T-helper 2 cell treated with Interferon-gamma antibody and Interleukin-4, amounts not matched to agents 5 μg/mL and 100 μg/mL, for 36 hours (primary cell): ENCODE measurements at regions not wholly inside any gene's neighbourhood (a gene's known extent, or its start where the extent isn't known, plus 50 kb on each side); places are given as distances from the start of the nearest gene placed in this dataset.
"Not testable (repeated sequence)": the region's sequence is repeated elsewhere in the genome, so short reads cannot be mapped to it uniquely, and the experiment has no call there.

Experiments
- DNase-seq: peaks from one replicate; pipeline ENCODE4 v3.0.0; 2021; ENCODE audit warnings: low spot score
- H3K27ac Mint-ChIP-seq: one replicate; pipeline ENCODE4 v1.8.0; 2021; ENCODE audit warnings: mild to moderate bottlenecking, mixed read lengths
- H3K27me3 Mint-ChIP-seq: one replicate; pipeline ENCODE4 v1.8.0; 2021; ENCODE audit warnings: low read depth, mixed read lengths
- H3K36me3 Mint-ChIP-seq: one replicate; pipeline ENCODE4 v1.8.0; 2021; ENCODE audit warnings: low read depth, mixed read lengths
- H3K4me1 Mint-ChIP-seq: one replicate; pipeline ENCODE4 v1.8.0; 2021; ENCODE audit warnings: low read depth, mixed read lengths
- H3K4me3 Mint-ChIP-seq: one replicate; pipeline ENCODE4 v1.8.0; 2022; ENCODE audit warnings: mild to moderate bottlenecking, moderate library complexity, mixed read lengths
- H3K9me3 Mint-ChIP-seq: one replicate; pipeline ENCODE4 v1.8.0; 2021; ENCODE audit warnings: mixed read lengths

DNA sequence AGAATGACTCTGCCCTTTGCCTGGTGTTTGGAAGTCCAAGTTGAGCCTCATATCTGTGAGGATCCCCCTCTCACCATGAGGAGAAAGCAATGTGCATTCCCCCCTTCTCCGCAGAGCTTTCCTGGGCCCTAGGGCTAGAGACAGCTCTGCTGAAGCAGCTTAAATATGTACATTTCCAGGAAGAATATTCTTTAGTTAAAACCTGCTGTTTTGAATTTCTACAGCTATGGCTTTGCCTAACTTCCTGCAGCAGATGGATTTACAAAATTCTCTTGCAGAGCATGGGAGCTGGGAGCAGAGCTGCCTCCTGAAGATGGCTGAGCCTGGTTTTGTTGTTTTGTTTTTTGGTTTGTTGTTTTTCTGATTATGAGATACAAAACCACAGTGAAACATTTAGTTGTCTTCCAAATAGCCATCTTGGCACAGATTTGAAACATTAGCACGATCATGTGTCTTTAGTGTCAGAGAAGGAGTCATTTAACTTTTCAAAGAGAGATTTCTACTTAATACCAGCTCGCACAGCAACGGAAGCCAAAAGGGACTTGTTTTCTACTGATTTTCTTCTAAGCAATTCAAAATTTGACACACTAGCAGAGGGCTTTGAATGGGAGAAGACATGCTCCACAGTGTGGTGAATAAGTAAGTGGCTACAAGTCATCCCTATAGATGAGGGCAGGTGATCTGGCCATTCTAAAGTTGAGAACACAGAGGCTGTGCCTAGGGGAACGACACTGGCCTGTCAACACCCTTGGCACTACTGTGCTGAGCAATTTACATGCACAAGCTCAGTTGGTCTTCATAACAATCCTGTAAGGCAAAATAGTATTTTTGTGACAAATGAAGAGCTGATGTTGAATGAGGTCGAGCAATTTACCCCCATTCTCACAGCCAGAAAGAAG, 222.6 kb downstream of the MREG start:
- H3K27me3 Mint-ChIP-seq = no peaks in the 10 kb centered on the region

DNA sequence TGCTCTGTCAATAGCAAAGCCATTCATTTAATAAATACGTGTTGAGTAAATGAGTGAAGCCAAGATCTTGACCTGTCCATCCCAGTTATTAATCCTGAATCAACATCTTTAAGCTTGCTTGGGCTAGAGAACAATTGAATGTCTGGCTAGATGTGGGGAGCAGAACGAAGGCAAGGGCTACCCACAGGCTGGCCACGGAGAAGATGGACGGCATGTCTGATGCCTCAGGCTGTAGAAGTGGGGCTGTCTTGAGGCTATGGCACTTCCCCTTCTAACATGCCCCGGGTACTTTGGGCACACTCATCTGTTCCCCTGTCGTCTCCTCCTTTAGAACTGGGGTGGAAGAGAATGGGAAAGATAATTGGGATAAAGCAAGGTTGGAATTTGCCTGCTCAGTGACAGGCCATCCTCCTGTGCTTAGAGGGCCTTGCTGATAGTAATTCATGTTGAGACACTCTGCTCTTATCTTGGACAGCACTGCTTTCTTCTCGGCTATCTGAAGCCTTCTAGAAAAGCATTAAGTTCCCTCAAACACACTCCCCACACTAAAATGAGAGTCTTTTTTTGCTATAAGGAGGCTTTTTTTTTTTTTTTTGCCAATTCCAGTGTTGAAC, 225.7 kb downstream of the MREG start:
- H3K27ac Mint-ChIP-seq = no peak overlapping the region
- no peak for DNase-seq
- H3K4me1 Mint-ChIP-seq = no peaks in the 10 kb centered on the region
- H3K9me3 Mint-ChIP-seq = no peaks in the 10 kb centered on the region
- H3K36me3 Mint-ChIP-seq = no peaks in the 10 kb centered on the region
- H3K4me3 Mint-ChIP-seq = no peak overlapping the region
- no peaks in the 10 kb centered on the region for H3K27me3 Mint-ChIP-seq

More for the DNA sequence above, 222.6 kb downstream of the MREG start:
- no peak for DNase-seq
- H3K27ac Mint-ChIP-seq = no peak overlapping the region
- H3K9me3 Mint-ChIP-seq = no peaks in the 10 kb centered on the region
- H3K36me3 Mint-ChIP-seq = no peaks in the 10 kb centered on the region
- peaks cover 5% of the 10 kb centered on the region for H3K4me1 Mint-ChIP-seq
- H3K4me3 Mint-ChIP-seq = no peak overlapping the region

DNA sequence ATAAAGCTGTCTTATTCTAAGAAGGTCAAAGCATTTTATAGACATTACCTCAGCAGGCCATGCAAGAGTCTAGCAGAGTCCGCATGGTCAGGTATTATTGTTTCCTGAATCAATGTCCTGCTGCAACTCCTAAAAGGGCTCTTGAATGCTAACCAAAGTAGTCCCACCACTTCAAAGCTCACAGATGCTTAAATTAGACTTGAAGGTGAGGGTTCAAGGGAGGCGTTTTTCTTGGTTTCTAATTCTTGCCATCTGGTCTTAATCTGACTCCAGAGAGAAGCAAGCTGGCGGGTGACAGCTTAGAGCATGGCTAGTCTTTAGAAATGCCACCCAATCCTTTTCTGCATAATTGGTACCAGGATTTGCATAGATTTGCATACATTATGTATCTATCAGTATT, 226.3 kb downstream of the MREG start:
- Mint-ChIP-seq H3K9me3 (no peaks in the 10 kb centered on the region), H3K27me3 (no peaks in the 10 kb centered on the region), H3K36me3 (no peaks in the 10 kb centered on the region), H3K4me1 (no peaks in the 10 kb centered on the region), H3K27ac (no peak overlapping the region), H3K4me3 (no peak overlapping the region)
- DNase-seq = no peak

- Mint-ChIP-seq H3K4me1 (no peaks in the 10 kb centered on the region), H3K4me3 (no peak overlapping the region), H3K36me3 (no peaks in the 10 kb centered on the region), H3K27ac (no peak overlapping the region), H3K27me3 (no peaks in the 10 kb centered on the region), H3K9me3 (no peaks in the 10 kb centered on the region)
- no peak for DNase-seq
These were observed 229.0 kb downstream of the MREG start for GRCh38 chr2:215784371-215784783.

GRCh38 chr2:215783640-215784039, 229.7 kb downstream of the MREG start:
- H3K4me1 Mint-ChIP-seq, H3K36me3 Mint-ChIP-seq, DNase-seq, H3K9me3 Mint-ChIP-seq, H3K27ac Mint-ChIP-seq, H3K27me3 Mint-ChIP-seq, H3K4me3 Mint-ChIP-seq: not testable (repeated sequence)

GRCh38 chr2:215782965-215783364, 230.4 kb downstream of the MREG start:
- H3K4me3 Mint-ChIP-seq = no peak overlapping the region
- H3K4me1 Mint-ChIP-seq = no peaks in the 10 kb centered on the region
- no peak overlapping the region for H3K27ac Mint-ChIP-seq
- no peaks in the 10 kb centered on the region for H3K27me3 Mint-ChIP-seq
- DNase-seq = no peak
- no peaks in the 10 kb centered on the region for H3K9me3 Mint-ChIP-seq
- H3K36me3 Mint-ChIP-seq = no peaks in the 10 kb centered on the region

DNA sequence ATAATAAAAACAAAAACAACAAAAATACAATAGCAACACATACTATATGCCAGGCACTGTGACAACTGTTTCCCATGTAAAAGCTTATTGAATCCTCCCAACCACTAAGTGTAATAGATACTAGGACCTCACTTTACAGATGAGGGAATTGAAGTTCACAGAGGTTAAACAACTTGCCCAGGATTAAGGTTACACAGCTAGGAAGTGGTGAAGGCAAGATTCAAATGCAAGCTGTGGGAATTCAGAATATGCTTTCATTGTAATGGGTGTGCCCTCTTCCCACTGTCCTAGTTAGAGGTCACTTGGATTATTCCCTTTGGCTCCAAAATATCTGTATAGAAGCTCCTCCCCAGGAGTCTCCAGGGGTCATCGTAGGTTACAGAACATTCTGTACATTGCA, 231.1 kb downstream of the MREG start:
- DNase-seq = no peak
- H3K27me3 Mint-ChIP-seq = no peaks in the 10 kb centered on the region
- H3K36me3 Mint-ChIP-seq = no peaks in the 10 kb centered on the region
- no peaks in the 10 kb centered on the region for H3K9me3 Mint-ChIP-seq
- H3K27ac Mint-ChIP-seq = no peak overlapping the region
- H3K4me3 Mint-ChIP-seq = no peak overlapping the region
- no peaks in the 10 kb centered on the region for H3K4me1 Mint-ChIP-seq

- H3K9me3 Mint-ChIP-seq = no peaks in the 10 kb centered on the region
- H3K27me3 Mint-ChIP-seq = no peaks in the 10 kb centered on the region
- no peak overlapping the region for H3K27ac Mint-ChIP-seq
- no peaks in the 10 kb centered on the region for H3K4me1 Mint-ChIP-seq
- H3K36me3 Mint-ChIP-seq = no peaks in the 10 kb centered on the region
- H3K4me3 Mint-ChIP-seq = no peak overlapping the region
- DNase-seq = no peak
These were observed 232.3 kb downstream of the MREG start for GRCh38 chr2:215780907-215781685.

GRCh38 chr2:215780313-215780712, 233.0 kb downstream of the MREG start:
- Mint-ChIP-seq H3K9me3 (no peaks in the 10 kb centered on the region), H3K36me3 (no peaks in the 10 kb centered on the region), H3K27me3 (no peaks in the 10 kb centered on the region), H3K4me3 (no peak overlapping the region), H3K4me1 (no peaks in the 10 kb centered on the region), H3K27ac (no peak overlapping the region)
- no peak for DNase-seq

DNA sequence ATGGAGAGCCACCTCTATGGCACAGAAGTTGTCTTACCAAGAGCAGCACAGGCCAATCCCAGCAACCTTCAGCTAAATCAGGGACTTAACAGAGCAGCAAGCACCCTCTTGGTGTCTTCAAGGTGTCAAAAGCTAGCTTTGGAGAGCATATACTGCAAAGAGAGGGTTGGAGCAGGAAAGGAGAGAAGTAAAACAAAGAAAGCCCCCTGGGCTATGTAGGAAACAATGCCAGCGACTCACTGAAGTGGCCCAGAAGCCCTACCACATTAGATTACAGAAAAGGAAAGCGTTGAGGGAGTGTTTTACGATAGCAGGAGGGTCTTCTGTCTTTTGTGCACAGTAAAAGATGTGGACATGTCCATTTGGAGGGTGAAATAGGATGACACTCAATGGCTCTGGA, 233.4 kb downstream of the MREG start:
- no peak overlapping the region for H3K4me3 Mint-ChIP-seq
- no peaks in the 10 kb centered on the region for H3K4me1 Mint-ChIP-seq
- H3K9me3 Mint-ChIP-seq = no peaks in the 10 kb centered on the region
- H3K27ac Mint-ChIP-seq = no peak overlapping the region
- H3K27me3 Mint-ChIP-seq = no peaks in the 10 kb centered on the region
- DNase-seq = no peak
- no peaks in the 10 kb centered on the region for H3K36me3 Mint-ChIP-seq

DNA sequence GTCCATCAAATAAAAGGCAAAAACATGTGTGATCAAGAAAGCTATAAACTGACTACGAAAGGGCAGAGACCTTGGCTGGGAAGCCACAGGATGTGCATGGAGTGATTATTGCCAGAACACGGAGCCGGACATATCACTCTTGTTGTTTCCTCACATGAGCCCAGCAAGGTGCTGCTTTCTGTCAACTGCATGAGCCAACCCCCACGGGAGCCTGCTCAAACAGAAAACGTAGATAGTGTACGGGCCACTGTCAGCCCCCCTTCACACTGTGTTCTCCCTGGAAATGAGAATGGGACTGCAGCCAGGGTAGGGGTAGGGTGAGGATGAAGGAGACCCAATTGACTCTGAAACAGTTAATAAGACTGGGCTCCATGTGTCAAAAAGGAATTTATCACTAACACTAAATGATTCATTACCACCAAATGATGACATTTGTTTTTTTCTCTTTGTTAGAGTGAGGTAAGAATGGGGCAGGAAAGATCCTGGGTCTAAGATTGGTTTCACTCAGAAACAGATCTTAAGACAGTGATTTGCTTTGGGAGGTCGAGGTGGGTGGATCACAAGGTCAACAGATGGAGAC, 235.8 kb downstream of the MREG start:
- Mint-ChIP-seq H3K36me3 (no peaks in the 10 kb centered on the region), H3K4me3 (no peak overlapping the region), H3K27ac (no peak overlapping the region), H3K4me1 (no peaks in the 10 kb centered on the region), H3K9me3 (no peaks in the 10 kb centered on the region), H3K27me3 (no peaks in the 10 kb centered on the region)
- DNase-seq = no peak

- Mint-ChIP-seq H3K27me3 (no peaks in the 10 kb centered on the region), H3K36me3 (no peaks in the 10 kb centered on the region), H3K9me3 (no peaks in the 10 kb centered on the region), H3K27ac (no peak overlapping the region), H3K4me1 (peaks cover 3% of the 10 kb centered on the region), H3K4me3 (no peak overlapping the region)
- DNase-seq = no peak
These were observed 238.2 kb downstream of the MREG start for GRCh38 chr2:215775106-215775505.

DNA sequence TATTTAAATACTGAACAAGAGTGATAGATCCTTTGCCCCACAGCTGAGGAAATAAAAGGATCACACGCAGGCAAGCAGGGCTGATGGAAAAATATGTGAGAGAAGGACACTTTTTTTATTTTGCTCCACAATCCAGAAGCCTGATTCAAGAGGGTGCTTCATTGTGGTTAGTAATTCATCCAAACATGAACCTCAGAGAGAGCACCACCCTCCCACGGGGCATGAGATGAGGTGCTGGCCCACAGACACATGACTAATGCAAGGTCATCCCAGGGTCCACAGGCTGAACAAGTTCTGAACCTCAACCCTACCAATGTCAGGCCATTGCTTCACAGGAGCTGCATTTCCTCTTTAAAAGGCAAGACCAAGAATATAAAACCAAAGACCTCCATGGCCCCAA, 239.6 kb downstream of the MREG start:
- no peak for DNase-seq
- Mint-ChIP-seq H3K27ac (no peak overlapping the region), H3K9me3 (no peaks in the 10 kb centered on the region), H3K4me1 (peaks cover 3% of the 10 kb centered on the region), H3K36me3 (no peaks in the 10 kb centered on the region), H3K27me3 (no peaks in the 10 kb centered on the region), H3K4me3 (no peak overlapping the region)
